HG03442 (cell line): ENCODE measurements at regions not wholly inside any gene's neighbourhood (a gene's known extent, or its start where the extent isn't known, plus 50 kb on each side); places are given as distances from the start of the nearest gene placed in this dataset.
"Not testable (repeated sequence)": the region's sequence is repeated elsewhere in the genome, so short reads cannot be mapped to it uniquely, and the experiment has no call there.

Experiments
- ATAC-seq: cut with Tn5 transposase; IDR thresholded peaks from one replicate; pipeline ENCODE4 v1.9.1; 2021; ENCODE audit warnings: mild to moderate bottlenecking, moderate library complexity; ENCODE audit not compliant: unreplicated experiment

- no peak for ATAC-seq
Measured at GRCh38 chr7:41579961-41580935, 122.6 kb downstream of the INHBA start.

- no peak for ATAC-seq
Measured at GRCh38 chr7:41578700-41579099, 124.2 kb downstream of the INHBA start.

GRCh38 chr7:41576166-41576565 is 126.7 kb downstream of the INHBA start:
- ATAC-seq = no peak

GRCh38 chr7:41574377-41574776 is 128.5 kb downstream of the INHBA start:
- no peak for ATAC-seq

- ATAC-seq = no peak
Measured at GRCh38 chr7:41573862-41574261, 129.0 kb downstream of the INHBA start.

- no peak for ATAC-seq
Measured at GRCh38 chr7:41573443-41573842, 129.4 kb downstream of the INHBA start.

- no peak for ATAC-seq
Measured at GRCh38 chr7:41573015-41573414, 129.9 kb downstream of the INHBA start.

GRCh38 chr7:41571573-41571972 is 131.3 kb downstream of the INHBA start:
- ATAC-seq = no peak

GRCh38 chr7:41570766-41571165 is 132.1 kb downstream of the INHBA start:
- ATAC-seq = no peak

- ATAC-seq = no peak
Measured at GRCh38 chr7:41568135-41568534, 134.8 kb downstream of the INHBA start.

- no peak for ATAC-seq
Measured at GRCh38 chr7:41567731-41568114, 135.2 kb downstream of the INHBA start.

- ATAC-seq = no peak
Measured at GRCh38 chr7:41567031-41567730, 135.7 kb downstream of the INHBA start.

GRCh38 chr7:41566581-41566980 is 136.3 kb downstream of the INHBA start:
- ATAC-seq = no peak

- no peak for ATAC-seq
Measured at GRCh38 chr7:41565655-41566054, 137.2 kb downstream of the INHBA start.

- no peak for ATAC-seq
Measured at GRCh38 chr7:41559426-41559825, 143.5 kb downstream of the INHBA start.

- no peak for ATAC-seq
Measured at GRCh38 chr7:41554481-41554880, 148.4 kb downstream of the INHBA start.

GRCh38 chr7:41550046-41550445 is 152.8 kb downstream of the INHBA start:
- not testable (repeated sequence) for ATAC-seq

- no peak for ATAC-seq
Measured at GRCh38 chr7:41544241-41544640, 158.6 kb downstream of the INHBA start.

GRCh38 chr7:41540601-41541000 is 162.3 kb downstream of the INHBA start:
- ATAC-seq = no peak

GRCh38 chr7:41538810-41539724 is 163.8 kb downstream of the INHBA start:
- ATAC-seq = no peak
